Muscle layer of colon (tissue), 2 donors: ENCODE measurements at regions not wholly inside any gene's neighbourhood (a gene's known extent, or its start where the extent isn't known, plus 50 kb on each side); places are given as distances from the start of the nearest gene placed in this dataset.

ENCODE experiments used
- H3K27ac ChIP-seq: one replicate; pipeline ENCODE4 v1.7.0; 2013; ENCODE audit warnings: low read depth, mild to moderate bottlenecking, low read length, moderate library complexity
- H3K27me3 ChIP-seq, 2 donors: one replicate each; pipeline ENCODE4 v1.7.0; 2013; ENCODE audit warnings: low read length in 2 of 2, mild to moderate bottlenecking in 2 of 2; ENCODE audit not compliant: insufficient read depth in 2 of 2, control insufficient read depth in 1 of 2
- H3K36me3 ChIP-seq: one replicate; pipeline ENCODE4 v1.7.0; 2013; ENCODE audit warnings: mild to moderate bottlenecking, low read length; ENCODE audit not compliant: insufficient read depth
- H3K4me1 ChIP-seq: one replicate; pipeline ENCODE4 v1.7.0; 2013; ENCODE audit warnings: mild to moderate bottlenecking, low read length; ENCODE audit not compliant: insufficient read depth
- H3K4me3 ChIP-seq, 2 donors: one replicate each; pipeline ENCODE4 v1.7.0; 2013; ENCODE audit warnings: low read length in 2 of 2, low read depth in 1 of 2, mild to moderate bottlenecking in 1 of 2, moderate library complexity in 1 of 2
- H3K9ac ChIP-seq: one replicate; pipeline ENCODE4 v1.7.0; 2013; ENCODE audit warnings: low read length
- H3K9me3 ChIP-seq: one replicate; pipeline ENCODE4 v1.7.0; 2013; ENCODE audit warnings: mild to moderate bottlenecking, low read length
- donor health status: abdominal sarcoma.
- donor health status: Adenocarcinoma of cecum.

- no peaks in the 10 kb centered on the region for H3K9me3 ChIP-seq
- H3K36me3 ChIP-seq = no peaks in the 10 kb centered on the region
- H3K4me3 ChIP-seq = no peak overlapping the region
Observed at GRCh38 chr3:30114918-30115317, 491.5 kb upstream of the TGFBR2 start.

GRCh38 chr3:30122359-30122758, 484.0 kb upstream of the TGFBR2 start:
- Histone ChIP-seq H3K4me3 (no peak overlapping the region), H3K4me1 (no peaks in the 10 kb centered on the region), H3K9me3 (no peaks in the 10 kb centered on the region), H3K27ac (no peak overlapping the region), H3K9ac (no peak overlapping the region), H3K36me3 (no peaks in the 10 kb centered on the region), H3K27me3 (no peaks in the 10 kb centered on the region)

More at GRCh38 chr3:30114918-30115317, 491.5 kb upstream of the TGFBR2 start:
- Histone ChIP-seq H3K4me1 (peaks cover 8% of the 10 kb centered on the region), H3K9ac (no peak overlapping the region), H3K27ac (no peak overlapping the region), H3K27me3 (no peaks in the 10 kb centered on the region)

DNA sequence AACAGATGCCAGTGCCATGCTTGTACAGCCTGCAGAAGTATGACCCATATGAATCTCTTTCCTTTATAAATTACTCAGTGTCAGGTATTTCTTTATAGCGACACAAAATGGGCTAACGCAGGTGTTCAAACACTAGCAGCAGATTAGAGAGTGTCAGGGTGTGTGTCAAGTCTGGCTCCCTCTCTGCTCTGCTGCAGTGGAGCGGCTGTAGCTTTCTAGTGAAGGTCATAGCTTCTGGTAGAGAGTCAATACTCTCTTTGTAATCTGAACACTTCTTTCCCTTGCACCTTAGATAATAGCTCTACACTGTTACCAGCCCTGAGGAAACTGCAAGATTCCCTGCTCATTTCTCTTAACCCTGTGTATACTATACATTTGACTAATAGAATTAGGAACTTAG, 483.2 kb upstream of the TGFBR2 start:
- Histone ChIP-seq H3K9me3 (no peaks in the 10 kb centered on the region), H3K36me3 (no peaks in the 10 kb centered on the region), H3K4me1 (no peaks in the 10 kb centered on the region), H3K27ac (no peak overlapping the region), H3K9ac (no peak overlapping the region), H3K4me3 (no peak overlapping the region), H3K27me3 (no peaks in the 10 kb centered on the region)

DNA sequence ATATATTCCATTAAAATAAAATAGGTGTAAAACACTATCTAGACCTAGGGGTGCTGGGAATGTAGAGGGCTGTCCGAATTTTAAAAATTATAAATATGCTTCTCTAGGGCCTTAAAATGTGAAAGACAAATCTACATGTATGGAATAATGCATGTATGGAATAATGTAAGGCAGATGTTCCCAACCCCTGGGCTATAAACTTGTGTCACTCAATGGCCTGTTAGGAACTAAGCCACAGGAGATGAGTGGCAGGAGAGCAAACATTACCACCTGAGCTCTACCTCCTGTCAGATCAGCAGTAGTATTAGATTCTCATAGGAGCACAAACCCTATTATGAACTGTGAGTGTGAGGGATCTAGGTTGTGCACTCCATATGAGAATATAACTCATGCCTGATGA, 482.6 kb upstream of the TGFBR2 start:
- Histone ChIP-seq H3K27me3 (no peaks in the 10 kb centered on the region), H3K27ac (no peak overlapping the region), H3K9ac (no peak overlapping the region), H3K36me3 (no peaks in the 10 kb centered on the region), H3K4me3 (no peak overlapping the region), H3K9me3 (no peaks in the 10 kb centered on the region), H3K4me1 (no peaks in the 10 kb centered on the region)

DNA sequence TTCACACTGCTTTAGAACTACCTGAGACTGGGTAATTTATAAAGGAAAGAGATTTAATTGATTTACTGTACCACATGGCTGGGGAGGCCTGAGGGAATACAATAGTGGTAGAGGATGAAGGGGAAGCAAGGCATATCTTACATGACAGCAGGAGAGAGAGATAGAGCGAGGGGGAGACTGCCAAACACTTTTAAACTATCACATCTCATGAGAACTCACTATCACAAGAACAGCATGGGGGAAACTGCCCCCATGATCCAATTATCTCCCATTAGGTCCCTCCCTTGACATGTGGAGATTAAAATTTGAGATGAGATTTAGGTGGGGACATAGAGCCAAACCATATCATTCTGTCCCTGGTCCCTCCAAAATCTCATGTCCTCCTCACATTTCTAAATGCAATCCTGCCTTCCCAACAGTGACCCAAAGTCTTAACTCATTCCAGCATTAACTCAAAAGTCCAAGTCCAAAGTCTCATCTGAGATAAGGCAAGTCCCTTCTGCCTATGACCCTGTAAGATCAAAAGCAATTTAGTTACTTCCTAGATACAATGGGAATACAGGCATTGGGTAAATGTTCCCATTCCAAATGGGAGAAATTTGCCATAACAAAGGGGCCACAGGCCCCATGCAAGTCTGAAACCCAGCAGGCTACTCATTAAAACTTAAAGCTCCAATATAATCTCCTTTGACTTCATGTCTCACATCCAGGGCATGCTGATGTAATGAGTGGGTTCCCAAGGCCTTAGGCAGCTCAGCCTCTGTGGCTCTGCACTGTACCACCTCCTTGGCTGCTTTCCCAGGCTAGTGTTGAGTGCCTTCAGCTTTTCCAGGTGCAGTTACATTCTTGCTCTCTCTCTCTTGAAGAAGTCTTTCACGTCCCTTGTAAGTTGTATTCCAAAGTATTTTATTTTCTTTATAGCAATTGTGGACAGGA, 481.7 kb upstream of the TGFBR2 start:
- no peak overlapping the region for H3K27ac ChIP-seq
- no peak overlapping the region for H3K9ac ChIP-seq
- no peaks in the 10 kb centered on the region for H3K27me3 ChIP-seq
- H3K4me1 ChIP-seq = no peaks in the 10 kb centered on the region
- no peaks in the 10 kb centered on the region for H3K36me3 ChIP-seq
- H3K4me3 ChIP-seq = no peak overlapping the region
- H3K9me3 ChIP-seq = no peaks in the 10 kb centered on the region

DNA sequence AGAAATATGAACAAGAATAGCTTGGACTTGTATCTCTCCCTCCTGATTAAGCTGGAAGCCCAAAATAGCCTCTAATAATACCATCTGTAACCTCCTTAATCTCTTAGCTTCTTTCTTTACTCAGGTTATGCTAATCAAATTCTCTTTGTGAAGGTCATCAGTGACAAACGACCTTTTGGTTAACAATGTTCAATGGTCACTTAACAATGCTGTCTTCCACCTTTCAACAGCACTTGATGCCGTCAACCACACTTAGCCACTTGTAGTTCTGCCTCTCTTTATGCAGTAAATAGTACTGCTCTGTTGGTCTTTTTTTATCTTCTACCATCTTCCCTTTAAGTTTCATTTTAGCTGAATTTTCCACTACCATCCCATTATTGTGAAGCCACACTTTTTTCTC, 476.6 kb upstream of the TGFBR2 start:
- H3K27ac ChIP-seq = no peak overlapping the region
- no peaks in the 10 kb centered on the region for H3K36me3 ChIP-seq
- H3K9ac ChIP-seq = no peak overlapping the region
- no peaks in the 10 kb centered on the region for H3K27me3 ChIP-seq
- H3K9me3 ChIP-seq = no peaks in the 10 kb centered on the region
- no peaks in the 10 kb centered on the region for H3K4me1 ChIP-seq
- no peak overlapping the region for H3K4me3 ChIP-seq

DNA sequence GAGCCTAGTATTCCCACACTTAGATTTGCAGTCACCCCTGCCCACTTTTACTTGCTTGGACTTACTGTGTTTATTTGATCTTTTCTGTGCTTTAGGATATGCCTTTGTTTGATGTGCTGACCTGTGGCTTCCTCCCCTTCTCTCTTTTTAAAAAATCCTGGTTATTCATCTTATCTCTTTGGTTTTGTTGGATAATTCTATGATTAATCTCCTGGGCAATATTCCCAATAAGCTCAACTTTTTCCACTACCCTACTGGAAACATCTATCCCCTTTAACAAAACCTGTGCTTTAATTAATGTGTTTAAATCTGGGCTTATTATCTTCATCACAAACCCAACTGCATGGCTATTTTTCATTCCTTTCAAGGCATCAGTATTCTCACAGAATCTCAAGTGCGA, 476.0 kb upstream of the TGFBR2 start:
- no peaks in the 10 kb centered on the region for H3K36me3 ChIP-seq
- no peak overlapping the region for H3K9ac ChIP-seq
- no peak overlapping the region for H3K4me3 ChIP-seq
- no peaks in the 10 kb centered on the region for H3K4me1 ChIP-seq
- no peak overlapping the region for H3K27ac ChIP-seq
- no peaks in the 10 kb centered on the region for H3K27me3 ChIP-seq
- no peaks in the 10 kb centered on the region for H3K9me3 ChIP-seq

- no peaks in the 10 kb centered on the region for H3K27me3 ChIP-seq
- H3K9ac ChIP-seq = no peak overlapping the region
- no peaks in the 10 kb centered on the region for H3K36me3 ChIP-seq
Observed at GRCh38 chr3:30131191-30131590, 475.2 kb upstream of the TGFBR2 start.

GRCh38 chr3:30135190-30135589, 471.2 kb upstream of the TGFBR2 start:
- Histone ChIP-seq H3K27ac (no peak overlapping the region), H3K9ac (no peak overlapping the region), H3K4me3 (no peak overlapping the region), H3K4me1 (no peaks in the 10 kb centered on the region), H3K27me3 (no peaks in the 10 kb centered on the region), H3K36me3 (no peaks in the 10 kb centered on the region), H3K9me3 (no peaks in the 10 kb centered on the region)

More at GRCh38 chr3:30131191-30131590, 475.2 kb upstream of the TGFBR2 start:
- no peaks in the 10 kb centered on the region for H3K4me1 ChIP-seq
- H3K4me3 ChIP-seq = no peak overlapping the region
- H3K9me3 ChIP-seq = no peaks in the 10 kb centered on the region
- H3K27ac ChIP-seq = no peak overlapping the region

GRCh38 chr3:30139283-30139682, 467.1 kb upstream of the TGFBR2 start:
- Histone ChIP-seq H3K9me3 (no peaks in the 10 kb centered on the region), H3K9ac (no peak overlapping the region), H3K27me3 (no peaks in the 10 kb centered on the region), H3K4me3 (no peak overlapping the region), H3K36me3 (no peaks in the 10 kb centered on the region), H3K27ac (no peak overlapping the region), H3K4me1 (no peaks in the 10 kb centered on the region)

GRCh38 chr3:30140356-30141075, 465.9 kb upstream of the TGFBR2 start:
- Histone ChIP-seq H3K36me3 (no peaks in the 10 kb centered on the region), H3K27me3 (no peaks in the 10 kb centered on the region), H3K4me1 (no peaks in the 10 kb centered on the region), H3K4me3 (no peak overlapping the region), H3K27ac (no peak overlapping the region), H3K9me3 (no peaks in the 10 kb centered on the region), H3K9ac (no peak overlapping the region)
